Choroid plexus epithelial cell (primary cell): ENCODE measurements at regions not wholly inside any gene's neighbourhood (a gene's known extent, or its start where the extent isn't known, plus 50 kb on each side); places are given as distances from the start of the nearest gene placed in this dataset.
"Not testable (repeated sequence)": the region's sequence is repeated elsewhere in the genome, so short reads cannot be mapped to it uniquely, and the experiment has no call there.

Experiments used
- DNase-seq: peaks from one replicate; pipeline ENCODE4 v3.0.0-alpha.2; 2010; ENCODE audit warnings: low read depth
- H3K4me3 ChIP-seq: 2 replicates; pipeline ENCODE4 v1.5.1; 2011; ENCODE audit warnings: low read depth, mild to moderate bottlenecking, control low read depth, low read length, moderate library complexity
- TF ChIP-seq, protein P1 (sequence below): conservative IDR thresholded peaks from 2 replicates; pipeline ENCODE4 v1.5.1; 2011; ENCODE audit warnings: low read depth, mild to moderate bottlenecking, control low read depth, inconsistent platforms, low read length, moderate library complexity

DNA sequence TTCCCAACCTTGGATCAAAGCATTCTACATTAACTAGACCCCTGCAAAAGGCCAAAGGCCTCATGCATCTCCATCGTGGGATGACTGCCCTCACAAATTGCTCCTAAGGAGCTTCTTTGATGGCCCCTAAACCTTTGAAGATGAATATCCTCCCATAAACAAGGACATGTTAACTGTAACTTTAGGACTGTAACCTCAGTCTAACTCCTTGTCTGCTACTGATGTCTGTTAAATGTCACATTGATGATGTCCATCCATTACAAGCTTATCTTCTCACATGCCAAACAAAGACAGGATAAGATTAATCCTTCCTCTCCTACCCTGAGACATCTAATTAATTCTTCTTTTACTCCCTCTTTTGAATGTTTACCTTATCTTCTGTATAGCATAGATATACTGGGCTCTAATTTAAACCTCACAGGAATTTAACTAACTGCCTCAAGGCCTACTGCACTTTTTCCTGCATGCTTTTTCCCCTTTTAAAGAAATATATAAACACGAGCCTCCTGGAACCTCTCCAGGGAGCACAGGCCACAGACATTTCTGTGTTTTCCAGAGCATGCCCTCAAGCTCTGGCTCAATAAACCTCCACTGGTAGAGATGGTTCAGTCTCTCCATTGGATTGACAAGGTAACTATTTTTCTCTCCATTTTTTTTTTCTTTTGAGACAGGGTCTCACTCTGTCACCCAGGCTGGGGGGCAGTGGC lies 90.6 kb upstream of the SLC25A48 start:
- TF ChIP-seq, protein P1, sequence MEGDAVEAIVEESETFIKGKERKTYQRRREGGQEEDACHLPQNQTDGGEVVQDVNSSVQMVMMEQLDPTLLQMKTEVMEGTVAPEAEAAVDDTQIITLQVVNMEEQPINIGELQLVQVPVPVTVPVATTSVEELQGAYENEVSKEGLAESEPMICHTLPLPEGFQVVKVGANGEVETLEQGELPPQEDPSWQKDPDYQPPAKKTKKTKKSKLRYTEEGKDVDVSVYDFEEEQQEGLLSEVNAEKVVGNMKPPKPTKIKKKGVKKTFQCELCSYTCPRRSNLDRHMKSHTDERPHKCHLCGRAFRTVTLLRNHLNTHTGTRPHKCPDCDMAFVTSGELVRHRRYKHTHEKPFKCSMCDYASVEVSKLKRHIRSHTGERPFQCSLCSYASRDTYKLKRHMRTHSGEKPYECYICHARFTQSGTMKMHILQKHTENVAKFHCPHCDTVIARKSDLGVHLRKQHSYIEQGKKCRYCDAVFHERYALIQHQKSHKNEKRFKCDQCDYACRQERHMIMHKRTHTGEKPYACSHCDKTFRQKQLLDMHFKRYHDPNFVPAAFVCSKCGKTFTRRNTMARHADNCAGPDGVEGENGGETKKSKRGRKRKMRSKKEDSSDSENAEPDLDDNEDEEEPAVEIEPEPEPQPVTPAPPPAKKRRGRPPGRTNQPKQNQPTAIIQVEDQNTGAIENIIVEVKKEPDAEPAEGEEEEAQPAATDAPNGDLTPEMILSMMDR = no peak
- no peak overlapping the region for H3K4me3 ChIP-seq
- DNase-seq = no peak

GRCh38 chr5:135743181-135743580 lies 91.3 kb upstream of the SLC25A48 start:
- DNase-seq = no peak
- TF ChIP-seq, protein P1 = no peak
- no peak overlapping the region for H3K4me3 ChIP-seq

GRCh38 chr5:135742240-135742639 lies 92.2 kb upstream of the SLC25A48 start:
- not testable (repeated sequence) for DNase-seq, H3K4me3 ChIP-seq

DNA sequence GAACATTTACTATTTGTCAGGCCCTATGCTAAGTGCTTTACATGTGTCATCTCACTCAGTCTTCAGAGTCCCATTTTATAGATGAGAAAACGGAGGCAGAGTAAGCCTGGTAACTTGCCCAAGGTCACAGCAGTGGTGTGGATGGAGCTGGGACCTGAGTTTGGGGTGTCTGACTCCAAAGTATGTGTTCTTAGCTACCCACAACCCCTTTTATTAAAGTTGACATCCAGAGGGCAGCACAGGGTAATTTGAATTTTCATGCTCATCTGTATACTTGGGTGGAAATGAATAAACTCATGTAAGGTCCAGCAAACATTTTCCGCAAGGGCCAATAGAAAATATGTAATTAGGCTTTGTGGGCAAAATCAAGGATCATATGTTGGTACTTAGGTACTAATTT lies 93.4 kb upstream of the SLC25A48 start:
- TF ChIP-seq, protein P1 = no peak
- no peak overlapping the region for H3K4me3 ChIP-seq
- DNase-seq = no peak

GRCh38 chr5:135740475-135740874 lies 94.0 kb upstream of the SLC25A48 start:
- DNase-seq = no peak
- TF ChIP-seq, protein P1 = no peak
- H3K4me3 ChIP-seq = no peak overlapping the region

- DNase-seq = peak; percentile 22
Measured at GRCh38 chr5:135739383-135739981, 95.0 kb upstream of the SLC25A48 start.

DNA sequence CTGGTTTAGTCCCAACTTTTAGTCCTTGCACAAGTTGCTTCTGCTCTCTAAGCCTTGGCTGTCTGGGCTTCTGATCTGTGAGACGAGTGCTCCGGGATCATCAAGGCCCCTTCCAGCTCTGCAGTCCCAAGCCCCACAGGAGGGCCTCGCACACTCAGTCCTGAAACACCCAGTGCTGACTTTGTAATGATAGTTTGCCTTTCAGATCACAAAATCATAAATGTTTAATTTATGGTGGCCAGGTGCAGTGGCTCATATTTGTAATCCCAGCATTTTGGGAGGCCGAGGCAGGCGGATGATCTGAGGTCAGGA lies 95.9 kb upstream of the SLC25A48 start:
- no peak overlapping the region for H3K4me3 ChIP-seq
- TF ChIP-seq, protein P1 = no peak
- no peak for DNase-seq

More at GRCh38 chr5:135739383-135739981, 95.0 kb upstream of the SLC25A48 start:
- H3K4me3 ChIP-seq = no peak overlapping the region
- TF ChIP-seq, protein P1 = no peak
